Ishikawa (cell line): ENCODE measurements at regions not wholly inside any gene's neighbourhood (a gene's known extent, or its start where the extent isn't known, plus 50 kb on each side); places are given as distances from the start of the nearest gene placed in this dataset.

ENCODE experiments used
- CEBPB ChIP-seq: IDR thresholded peaks from 2 replicates; pipeline ENCODE4 v1.6.1; 2012
- EP300 ChIP-seq: IDR thresholded peaks from 2 replicates; pipeline ENCODE4 v1.6.1; 2012; ENCODE audit warnings: borderline replicate concordance
- RAD21 ChIP-seq: IDR thresholded peaks from 2 replicates; pipeline ENCODE4 v1.6.1; 2012; ENCODE audit warnings: low read depth

GRCh38 chr12:108392284-108392683, 53.2 kb upstream of the CMKLR1 start:
- TF ChIP-seq CEBPB, result no peak
- TF ChIP-seq EP300, result no peak
- no peak for TF ChIP-seq RAD21
